MM.1S (cell line): ENCODE measurements at regions not wholly inside any gene's neighbourhood (a gene's known extent, or its start where the extent isn't known, plus 50 kb on each side); places are given as distances from the start of the nearest gene placed in this dataset.

Source experiments
- CTCF ChIP-seq: fragments of 300-600 bp; sonication (generic); IDR thresholded peaks from 2 replicates; pipeline ENCODE4 v1.5.1; 2016; ENCODE audit warnings: antibody characterized with exemption, low read length, mixed read lengths
- EZH2phosphoT487 ChIP-seq: fragments of 300-600 bp; sonication (generic); IDR thresholded peaks from 2 replicates; pipeline ENCODE4 v1.6.1; 2018; ENCODE audit warnings: antibody characterized with exemption, low read length

GRCh38 chr1:83098131-83098530 lies 900.8 kb downstream of the TTLL7 start:
- TF ChIP-seq CTCF (no peak), EZH2phosphoT487 (no peak)
